Stimulated activated CD4-positive, alpha-beta T cell treated with anti-CD3 and anti-CD28 coated beads, TNF-alpha, amount 100 ng/mL, for 4 hours (primary cell): ENCODE measurements at regions not wholly inside any gene's neighbourhood (a gene's known extent, or its start where the extent isn't known, plus 50 kb on each side); places are given as distances from the start of the nearest gene placed in this dataset.

Source experiments
- DNase-seq, 3 experiments: peaks; one replicate each; pipeline ENCODE4 v3.0.0-alpha.2; 2020; ENCODE audit warnings: low read depth in 3 of 3

GRCh38 chr6:113597231-113597583, 259.9 kb upstream of the MARCKS start:
- no peak for DNase-seq

GRCh38 chr6:113598786-113599185, 258.4 kb upstream of the MARCKS start:
- no peak for DNase-seq

GRCh38 chr6:113599444-113599843, 257.7 kb upstream of the MARCKS start:
- DNase-seq, result no peak

GRCh38 chr6:113600551-113601339, 256.4 kb upstream of the MARCKS start:
- no peak for DNase-seq

GRCh38 chr6:113607821-113608545, 249.2 kb upstream of the MARCKS start:
- no peak for DNase-seq

- no peak for DNase-seq
These were observed 246.7 kb upstream of the MARCKS start for GRCh38 chr6:113610377-113610988.

GRCh38 chr6:113616701-113617274, 240.4 kb upstream of the MARCKS start:
- DNase-seq, result no peak

GRCh38 chr6:113619077-113619476, 238.1 kb upstream of the MARCKS start:
- DNase-seq, result no peak

- DNase-seq, result no peak
These were observed 236.8 kb upstream of the MARCKS start for GRCh38 chr6:113620386-113620785.

- no peak for DNase-seq
These were observed 234.9 kb upstream of the MARCKS start for GRCh38 chr6:113622254-113622653.

- no peak for DNase-seq
These were observed 234.0 kb upstream of the MARCKS start for GRCh38 chr6:113623129-113623528.

GRCh38 chr6:113625850-113626249, 231.3 kb upstream of the MARCKS start:
- DNase-seq, result no peak

- no peak for DNase-seq
These were observed 230.7 kb upstream of the MARCKS start for GRCh38 chr6:113626475-113626874.

- DNase-seq, result no peak
These were observed 229.7 kb upstream of the MARCKS start for GRCh38 chr6:113627480-113627879.

- no peak for DNase-seq
These were observed 227.9 kb upstream of the MARCKS start for GRCh38 chr6:113629256-113629655.

- DNase-seq, result no peak
These were observed 227.0 kb upstream of the MARCKS start for GRCh38 chr6:113629975-113630737.

- no peak for DNase-seq
These were observed 226.2 kb upstream of the MARCKS start for GRCh38 chr6:113630738-113631535.

GRCh38 chr6:113631666-113632065, 225.5 kb upstream of the MARCKS start:
- no peak for DNase-seq

GRCh38 chr6:113632220-113632864, 224.8 kb upstream of the MARCKS start:
- DNase-seq, result peak in 2 of 3 experiments; percentile 1 to 8

GRCh38 chr6:113633638-113634037, 223.5 kb upstream of the MARCKS start:
- no peak for DNase-seq
